Right ventricle myocardium superior (tissue), 1 donor: ENCODE measurements at regions not wholly inside any gene's neighbourhood (a gene's known extent, or its start where the extent isn't known, plus 50 kb on each side); places are given as distances from the start of the nearest gene placed in this dataset.

ENCODE experiments used
- ATAC-seq: fragments of 200-7000 bp; cut with Tn5 transposase; one replicate; pipeline ENCODE4 v1.9.1; 2020; ENCODE audit warnings: mild to moderate bottlenecking; ENCODE audit not compliant: poor library complexity
- DNase-seq: peaks from one replicate; pipeline ENCODE4 v3.0.0-alpha.2; 2020
- intact Hi-C: fragments of 100-400 bp; cut with DNase I; formaldehyde crosslinking; loops from one replicate; pipeline ENCODE4 v1.11.2; 2022
- donor health status: DM: no; HTN: yes; CAD: no; lungs with severe emphysema.

DNA sequence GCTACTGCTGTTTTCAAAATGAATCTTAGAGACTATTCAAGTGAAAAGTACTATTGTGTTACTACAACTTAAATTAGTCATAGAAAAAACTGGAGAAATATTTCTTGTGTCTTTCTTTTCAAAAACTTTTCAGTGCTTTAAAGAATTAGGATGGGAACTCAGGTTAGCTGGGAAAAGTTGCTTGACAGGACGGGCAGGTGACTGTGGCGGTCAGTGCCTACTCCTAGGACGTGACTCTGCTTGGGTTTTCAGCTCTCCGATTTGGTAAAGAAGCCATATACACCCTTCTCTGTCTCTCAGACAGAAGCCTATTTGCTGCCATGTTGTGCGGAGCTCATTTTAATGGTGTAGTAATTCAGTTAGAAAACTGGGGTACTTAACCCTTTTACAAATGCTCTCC lies 89.8 kb upstream of the CACNA2D3 start:
- intact Hi-C loops = no loop called here

DNA sequence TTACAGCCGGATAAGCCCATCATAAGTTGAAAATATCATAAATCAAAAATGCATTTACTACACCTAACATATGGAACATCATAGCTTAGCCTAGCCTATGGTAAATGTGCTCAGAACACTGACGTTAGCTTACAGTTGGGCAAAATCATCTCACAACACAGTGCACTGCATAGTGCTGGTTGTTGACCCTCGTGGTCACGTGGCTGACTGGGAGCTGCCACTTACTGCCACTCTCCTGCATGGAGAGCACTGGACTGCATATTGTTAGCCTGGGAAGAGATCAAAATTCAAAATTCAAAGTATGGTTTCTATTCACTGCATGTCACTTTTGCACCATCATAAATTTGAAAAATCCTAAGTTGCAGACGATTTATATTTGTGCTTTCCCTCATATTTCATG lies 94.0 kb upstream of the CACNA2D3 start:
- intact Hi-C loops = no loop called here
- no peak for DNase-seq
- ATAC-seq = no peak

More for the DNA sequence above, 89.8 kb upstream of the CACNA2D3 start:
- DNase-seq (no peak), ATAC-seq (no peak)

DNA sequence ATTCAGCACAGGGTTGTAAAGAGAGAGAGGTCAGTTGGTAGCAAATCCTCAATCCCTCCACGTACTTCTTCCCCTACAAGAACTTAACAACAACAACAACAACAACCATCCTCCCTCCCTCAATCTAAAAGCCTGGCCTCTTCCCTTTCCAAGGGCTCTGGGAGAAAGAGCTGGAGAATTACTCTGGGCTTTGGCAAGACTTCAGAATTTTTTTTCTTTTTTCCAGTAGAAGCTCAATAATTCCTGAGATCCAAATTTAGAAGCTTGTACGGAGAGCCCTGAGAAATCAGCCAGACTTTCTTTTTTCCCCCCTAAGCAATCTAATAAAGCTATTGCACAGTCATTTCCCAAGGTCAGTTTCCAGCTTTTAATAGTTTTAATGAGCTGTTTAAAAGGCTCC lies 95.8 kb upstream of the CACNA2D3 start:
- intact Hi-C loops = no loop called here
- no peak for DNase-seq
- no peak for ATAC-seq

DNA sequence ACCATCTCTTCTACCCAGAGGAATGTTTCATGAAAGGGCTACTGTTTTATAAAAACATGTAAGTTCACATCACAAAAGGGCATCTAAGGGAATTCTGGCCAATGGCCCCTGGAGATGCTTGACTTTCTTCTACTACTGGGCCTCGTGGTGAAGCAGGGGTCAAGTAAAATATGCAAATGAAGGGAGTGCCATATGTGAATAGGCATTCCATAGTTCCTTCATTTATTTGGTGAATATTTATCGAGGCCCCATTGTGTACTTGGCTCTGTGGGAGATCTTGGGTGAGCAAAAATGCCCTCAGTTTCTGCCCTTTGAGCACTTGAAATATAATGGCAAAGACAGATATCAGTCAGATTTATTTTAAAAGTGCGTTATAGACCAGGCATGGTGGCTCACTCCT lies 101.3 kb upstream of the CACNA2D3 start:
- ATAC-seq (no peak), DNase-seq (no peak)
- intact Hi-C loops = no loop called here

DNA sequence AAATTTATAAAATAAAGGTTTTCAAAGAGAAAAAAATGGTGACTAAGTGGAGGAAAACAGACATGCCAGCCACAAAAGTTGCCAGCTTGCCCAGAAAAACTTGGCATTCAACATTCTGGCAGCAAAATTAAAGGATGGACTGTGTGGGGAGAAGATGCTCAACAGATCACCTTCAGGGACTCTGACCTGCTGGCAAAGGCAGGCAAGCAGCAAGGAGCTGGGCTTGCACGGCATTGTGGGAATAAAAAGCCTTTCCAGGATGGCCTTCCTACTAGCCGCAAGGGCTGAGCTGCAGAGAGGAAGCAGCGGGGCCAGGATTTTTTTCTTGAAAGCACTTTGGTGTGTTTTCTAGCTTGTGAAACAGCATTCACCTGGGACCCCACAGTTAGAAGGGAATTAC lies 101.9 kb upstream of the CACNA2D3 start:
- ATAC-seq (no peak), DNase-seq (no peak)
- intact Hi-C loops = no loop called here

DNA sequence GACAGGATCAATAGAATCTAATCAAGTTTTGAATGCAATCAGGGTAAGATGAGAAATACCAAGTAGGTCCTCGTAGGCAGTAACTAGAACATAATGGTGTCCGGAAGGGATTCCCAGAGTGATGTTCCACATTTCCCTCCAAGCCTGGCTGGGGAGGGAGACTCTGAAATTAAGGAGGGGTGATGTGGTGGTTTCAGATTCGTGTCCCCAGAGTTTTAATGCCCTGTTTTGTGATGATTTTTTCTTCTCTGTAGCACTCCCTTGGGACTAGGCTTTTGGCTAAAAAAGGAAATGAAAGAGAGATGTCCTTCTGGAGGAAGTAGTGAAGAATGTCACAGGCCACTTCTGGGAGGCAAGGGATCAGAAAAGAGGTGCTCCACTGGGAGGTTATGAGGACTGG lies 108.3 kb upstream of the CACNA2D3 start:
- peak; percentile 43 for ATAC-seq
- intact Hi-C loops = no loop called here
- no peak for DNase-seq

DNA sequence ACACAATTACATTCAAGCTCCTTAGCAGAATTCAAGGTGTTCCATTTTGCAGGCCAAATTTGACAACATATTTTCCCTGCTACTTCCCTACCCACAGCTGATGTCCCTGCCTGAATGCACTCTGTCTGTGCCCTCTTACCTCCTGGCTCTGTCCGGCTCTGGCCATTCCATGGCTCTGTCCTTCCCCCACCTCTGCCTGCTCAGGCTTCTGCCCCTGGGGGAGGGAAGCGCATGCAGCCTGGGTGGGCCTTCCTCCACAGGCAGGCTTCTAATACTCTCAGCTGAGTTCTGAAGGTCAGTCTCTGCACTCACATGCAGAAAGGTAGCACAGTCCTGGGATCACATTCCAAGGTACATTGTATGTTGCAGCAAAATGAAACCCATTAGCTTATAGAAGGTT lies 113.6 kb upstream of the CACNA2D3 start:
- no peak for DNase-seq
- no peak for ATAC-seq
- intact Hi-C loops = no loop called here

DNA sequence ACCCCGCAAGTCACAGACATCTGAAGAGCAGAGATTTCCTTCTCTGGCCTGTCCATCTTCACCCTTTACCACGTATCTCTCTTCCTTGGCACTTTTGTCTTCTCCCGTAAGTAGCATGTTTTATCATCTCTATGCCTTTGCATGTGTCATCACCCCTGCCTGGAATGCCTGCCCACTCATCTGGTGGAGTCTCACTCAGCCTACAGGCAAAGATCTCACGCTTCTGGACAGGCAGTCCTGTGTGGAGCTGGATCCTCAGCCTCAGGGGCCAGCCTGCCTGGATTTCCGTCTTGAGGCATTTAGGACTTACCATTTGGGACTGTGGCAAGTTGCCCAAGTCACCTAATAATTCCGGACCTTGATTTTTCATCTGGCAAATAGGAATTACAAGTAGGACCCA lies 114.3 kb upstream of the CACNA2D3 start:
- ATAC-seq (no peak), DNase-seq (no peak)
- intact Hi-C loops = no loop called here

DNA sequence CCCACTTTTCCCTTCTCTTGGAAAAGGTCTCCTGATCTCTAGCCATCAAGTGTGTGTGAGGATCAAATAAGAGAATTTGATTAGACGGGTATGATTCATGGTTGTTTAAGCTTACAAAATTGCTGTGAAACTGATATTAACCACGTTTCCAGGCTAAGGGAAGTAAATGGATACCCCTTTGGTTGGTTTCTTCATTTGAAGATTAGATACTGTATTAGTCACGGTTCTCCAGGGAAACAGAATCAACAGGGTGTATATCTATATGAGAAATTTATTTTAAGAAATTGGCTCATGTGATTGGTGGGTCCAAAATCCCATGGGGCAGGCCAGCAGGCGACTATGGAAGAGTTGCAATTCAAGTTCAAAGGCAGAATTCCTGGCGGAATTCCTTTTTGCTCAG lies 112.7 kb upstream of the SELENOK start:
- DNase-seq = no peak
- ATAC-seq = no peak
- intact Hi-C loops = no loop called here

DNA sequence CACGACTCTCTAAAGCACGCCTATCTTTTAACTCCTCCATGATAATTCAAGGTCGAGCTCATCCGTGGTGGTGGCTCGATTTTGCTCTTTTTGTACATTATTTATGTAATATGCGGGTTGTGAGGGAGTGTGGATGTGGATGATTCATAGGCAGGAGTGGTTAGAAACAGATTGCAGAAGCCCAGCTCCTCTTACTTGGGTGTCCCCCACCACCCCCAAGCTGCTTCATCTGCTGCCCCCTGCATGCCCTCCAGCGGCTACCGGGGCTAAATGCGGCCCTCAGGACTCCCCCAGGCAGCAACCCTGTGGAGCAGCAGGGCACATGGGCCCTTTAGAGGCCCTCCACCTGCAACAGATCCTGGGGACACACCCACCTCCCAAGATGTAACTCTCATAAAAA lies 111.5 kb upstream of the SELENOK start:
- DNase-seq (no peak), ATAC-seq (no peak)
- intact Hi-C loops = no loop called here

DNA sequence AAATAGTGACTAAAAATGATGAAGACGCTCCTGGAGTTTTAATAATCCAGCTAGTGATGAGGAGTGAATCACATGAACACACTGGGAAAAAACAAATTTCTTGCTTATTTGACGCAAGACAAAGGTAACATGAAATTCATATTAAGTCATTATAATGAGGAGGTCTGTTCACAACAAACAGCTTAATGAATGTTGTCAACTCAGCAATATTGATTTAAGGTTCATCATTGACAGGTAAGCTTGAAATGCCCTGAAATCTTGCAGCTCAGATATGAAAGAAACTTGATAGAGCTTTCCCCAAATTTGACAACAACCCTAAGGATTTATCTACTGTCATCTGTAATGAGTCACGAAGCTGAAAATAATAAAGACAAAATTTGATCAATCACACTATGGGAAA lies 108.1 kb upstream of the SELENOK start:
- intact Hi-C loops = no loop called here
- DNase-seq (no peak), ATAC-seq (no peak)

DNA sequence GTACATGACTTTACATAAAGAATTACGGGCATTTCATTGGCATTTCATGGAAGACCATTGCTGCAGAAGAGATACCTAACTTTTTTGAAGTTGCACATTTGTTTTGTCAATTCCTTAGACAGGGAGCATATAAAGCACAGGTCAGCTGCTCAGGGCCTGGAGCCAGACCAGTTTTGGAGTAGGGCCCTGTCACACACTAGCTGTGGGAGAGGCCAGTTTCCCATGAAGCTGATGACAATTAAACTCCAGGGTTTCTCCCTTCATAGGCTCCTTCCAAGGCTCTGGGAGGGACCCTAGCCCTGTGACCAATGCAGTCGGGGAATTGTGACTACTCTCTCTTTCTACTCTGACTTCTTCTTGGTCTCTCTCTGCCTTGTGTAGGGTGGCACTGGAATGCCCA lies 107.3 kb upstream of the SELENOK start:
- ATAC-seq = peak; percentile 83
- peak; percentile 58 for DNase-seq
- intact Hi-C loops = no loop called here

DNA sequence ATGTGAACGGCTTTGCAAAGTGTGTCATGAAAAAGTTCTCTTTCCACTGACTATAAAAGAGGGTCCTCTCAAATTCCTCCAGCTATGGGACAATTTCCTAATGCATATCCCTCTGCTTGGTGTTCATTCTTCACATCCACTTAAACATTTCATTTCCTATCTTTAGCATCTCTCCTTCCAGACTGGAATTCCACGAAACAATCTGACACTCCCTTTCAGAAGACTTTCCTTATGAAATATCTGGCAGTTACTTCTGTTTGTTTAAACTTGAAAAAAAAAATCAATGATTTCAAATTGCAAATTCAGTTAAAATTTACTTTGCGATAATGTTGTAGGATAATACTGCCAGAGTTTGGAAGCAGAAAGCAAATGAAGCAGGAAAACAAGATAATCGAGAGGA lies 105.8 kb upstream of the SELENOK start:
- no peak for DNase-seq
- intact Hi-C loops = no loop called here

DNA sequence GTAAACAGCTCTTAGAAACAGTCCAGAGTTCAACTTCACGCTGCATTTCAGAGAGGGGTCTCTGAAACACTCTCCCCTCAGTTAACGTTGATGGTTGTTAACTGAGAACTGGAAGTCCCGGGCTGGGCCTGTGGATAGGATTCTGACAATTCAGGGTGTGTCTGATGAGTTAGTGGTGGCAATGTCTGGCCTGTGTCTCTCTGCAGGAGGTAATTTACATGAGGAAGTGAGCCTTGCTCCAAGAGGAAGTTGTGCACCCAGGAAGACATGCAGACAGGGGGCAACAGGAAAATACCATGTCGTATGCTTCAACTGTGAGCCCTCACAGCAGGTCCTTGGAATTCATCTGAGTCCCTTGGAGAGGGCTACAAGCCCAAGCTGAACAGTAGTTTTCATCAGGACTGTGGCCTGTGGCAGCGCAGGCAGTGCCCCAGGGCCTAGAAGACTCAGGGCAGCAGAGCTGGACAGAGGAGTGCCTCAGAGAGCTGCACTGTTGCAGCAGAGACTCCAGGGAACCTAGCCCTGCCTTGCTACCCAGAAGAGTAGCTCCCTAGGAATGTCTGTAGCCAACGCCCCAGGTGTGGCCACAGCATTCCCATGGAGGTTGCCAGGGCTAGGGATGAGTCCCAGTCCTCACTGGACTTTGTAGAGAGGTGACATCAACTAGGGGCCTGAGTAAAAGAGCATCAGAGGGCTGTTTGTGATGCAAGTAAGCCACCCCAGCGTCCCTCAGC lies 104.6 kb upstream of the SELENOK start:
- ATAC-seq = no peak
- no peak for DNase-seq
- intact Hi-C loops = no loop called here

More for the DNA sequence above, 105.8 kb upstream of the SELENOK start:
- no peak for ATAC-seq

DNA sequence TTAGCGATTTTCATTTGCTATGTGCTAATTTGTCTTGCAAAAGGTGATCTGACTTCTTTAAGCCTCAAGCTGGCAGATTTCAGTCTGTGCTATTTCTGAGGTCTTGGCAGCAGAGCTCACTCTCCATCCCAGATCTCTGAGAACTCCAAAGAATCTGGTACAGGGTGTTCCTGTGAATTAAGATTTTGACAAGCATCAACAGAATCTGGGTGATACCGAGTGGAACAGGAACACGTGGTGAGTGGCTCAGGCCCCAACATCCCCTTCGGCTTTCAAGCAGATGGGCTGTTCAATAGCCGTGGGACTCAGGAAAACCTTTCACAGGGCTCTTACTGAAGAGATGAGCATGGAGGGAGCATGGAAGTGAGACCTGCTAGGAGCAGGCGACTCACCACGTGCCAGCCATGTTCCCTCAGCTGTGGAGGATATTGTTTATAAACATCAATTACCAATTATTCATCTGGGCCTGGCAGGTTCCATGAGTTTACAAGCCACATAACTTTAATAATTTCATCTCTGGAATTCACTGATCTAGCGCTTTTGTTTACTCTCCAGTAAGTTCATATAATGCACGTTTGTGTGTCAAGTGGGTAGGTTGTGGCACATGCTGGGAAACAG lies 103.4 kb upstream of the SELENOK start:
- DNase-seq = no peak
- intact Hi-C loops = no loop called here

DNA sequence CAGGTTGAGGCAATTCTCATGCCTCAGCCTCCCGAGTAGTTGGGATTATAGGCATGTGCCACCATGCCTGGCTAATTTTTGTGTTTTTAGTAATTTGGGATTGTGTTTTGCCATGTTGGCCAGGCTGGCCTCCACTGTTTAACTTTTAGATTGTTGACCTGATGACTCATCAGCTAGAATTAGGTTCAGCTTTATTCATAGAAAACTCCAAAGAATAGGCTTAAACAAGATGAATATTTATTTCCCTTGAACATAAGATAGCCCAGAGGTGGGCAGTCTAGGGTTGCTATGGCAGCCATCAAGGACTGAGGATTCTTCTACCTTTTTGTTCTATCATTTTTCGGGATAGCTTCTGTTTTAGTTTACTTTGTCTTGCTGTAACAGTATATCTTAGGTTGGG lies 99.6 kb upstream of the SELENOK start:
- DNase-seq (no peak), ATAC-seq (no peak)
- intact Hi-C loops = no loop called here

More for the DNA sequence above, 103.4 kb upstream of the SELENOK start:
- ATAC-seq = peak; percentile 78

DNA sequence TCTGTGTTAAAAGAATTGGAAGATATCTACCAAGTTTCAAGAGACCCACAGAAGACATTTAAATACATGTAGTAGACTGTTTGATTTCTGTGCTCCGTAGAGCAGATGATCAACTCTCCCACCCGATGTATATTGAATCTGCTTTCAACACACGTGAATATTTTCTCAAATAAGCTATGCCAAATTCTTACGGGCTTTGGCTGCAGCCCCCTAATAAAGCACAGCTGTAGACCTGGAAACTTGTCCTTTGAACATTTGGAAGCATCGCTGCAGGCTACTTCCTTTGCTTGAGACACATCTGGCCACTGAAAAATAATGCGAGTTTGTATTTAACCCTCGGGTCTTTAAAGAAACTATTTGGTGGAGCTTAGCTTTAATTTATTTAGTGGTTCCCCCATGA lies 98.3 kb upstream of the SELENOK start:
- ATAC-seq = no peak
- DNase-seq = no peak
- intact Hi-C loops = no loop called here

DNA sequence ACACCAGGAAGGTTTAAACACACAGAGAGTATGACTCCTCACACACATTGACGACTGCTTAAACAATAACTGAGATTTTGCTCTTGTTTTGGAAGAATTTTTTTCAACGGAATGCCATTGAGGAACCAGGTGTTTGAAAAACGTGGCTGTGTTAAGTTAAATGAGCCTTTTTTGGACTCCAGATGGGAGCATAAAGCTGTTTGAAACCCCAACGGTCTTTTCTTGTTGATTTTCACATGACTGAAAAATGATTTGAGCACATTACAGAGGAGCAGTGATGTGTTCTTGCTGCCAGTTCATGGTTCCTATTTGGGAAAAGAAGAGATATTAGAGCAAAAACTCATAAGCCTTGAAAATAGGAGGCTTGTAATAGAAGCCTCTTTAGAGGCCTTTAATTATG lies 97.8 kb upstream of the SELENOK start:
- intact Hi-C loops = no loop called here
- ATAC-seq = no peak
- no peak for DNase-seq

DNA sequence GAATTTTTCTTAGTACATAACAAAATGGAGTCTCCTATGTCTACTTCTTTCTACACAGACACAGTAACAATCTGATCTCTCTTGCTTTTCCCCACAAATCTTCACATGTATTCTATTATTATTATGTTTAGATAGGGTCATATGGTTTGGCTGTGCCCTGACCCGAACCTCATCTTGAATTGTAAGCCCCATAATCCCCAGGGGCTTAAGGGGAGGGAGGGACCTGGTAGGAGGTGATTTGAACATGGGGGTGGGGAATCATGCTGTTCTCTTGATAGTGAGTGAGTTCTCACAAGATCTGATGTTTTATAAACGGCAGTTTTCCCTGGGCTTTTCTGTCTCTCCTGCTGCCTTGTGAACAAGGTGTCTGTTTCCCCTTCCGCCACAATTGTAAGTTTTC lies 86.7 kb upstream of the SELENOK start:
- DNase-seq (no peak), ATAC-seq (no peak)
- intact Hi-C loops = no loop called here

DNA sequence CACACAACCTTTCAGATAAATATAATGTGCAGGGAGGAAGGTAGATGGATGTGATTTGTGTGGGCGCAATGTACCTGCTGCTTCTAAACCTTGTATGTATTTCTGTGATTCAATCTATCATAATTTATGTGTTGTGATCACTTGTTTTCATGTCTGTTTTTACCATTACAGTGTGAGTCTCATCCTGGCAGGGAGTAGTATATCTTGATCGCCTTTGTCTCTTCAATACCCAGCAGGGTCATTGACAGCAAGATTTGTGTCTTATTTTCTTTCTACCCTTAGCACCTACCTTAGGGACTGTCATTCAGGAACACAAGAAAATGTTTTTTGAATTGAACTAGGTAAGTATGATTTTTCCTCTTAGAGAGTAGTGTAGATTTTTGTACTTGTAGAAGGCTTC lies 83.7 kb upstream of the SELENOK start:
- DNase-seq (no peak), ATAC-seq (no peak)
- intact Hi-C loops = no loop called here

DNA sequence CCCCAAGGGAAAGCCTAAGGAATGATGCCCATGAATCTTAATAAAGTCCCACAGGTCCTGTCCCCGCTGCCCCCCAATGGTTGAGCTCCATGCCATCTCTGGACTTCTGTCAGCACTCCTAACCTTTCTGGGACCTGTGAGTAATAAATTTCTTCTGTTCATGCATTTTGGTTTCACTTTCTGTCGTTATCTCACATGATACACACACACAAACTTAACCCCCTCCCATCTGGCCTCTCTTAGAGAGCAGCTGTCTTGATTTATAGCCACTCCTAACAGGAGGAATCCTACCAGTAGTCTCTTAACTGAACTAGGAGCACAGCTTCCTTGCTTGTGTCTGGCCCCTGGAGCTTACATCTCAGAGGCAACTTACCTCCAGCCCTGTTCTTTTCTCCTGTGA lies 82.7 kb upstream of the SELENOK start:
- ATAC-seq (no peak), DNase-seq (no peak)
- intact Hi-C loops = no loop called here
